Stimulated activated CD8-positive, alpha-beta memory T cell treated with anti-CD3 and anti-CD28 coated beads, Interleukin-4, amount 100 ng/mL, for 24 hours (primary cell): ENCODE measurements at regions not wholly inside any gene's neighbourhood (a gene's known extent, or its start where the extent isn't known, plus 50 kb on each side); places are given as distances from the start of the nearest gene placed in this dataset.

Source experiments
- DNase-seq: peaks from one replicate; pipeline ENCODE4 v3.0.0-alpha.2; 2020; ENCODE audit warnings: low read depth

DNA sequence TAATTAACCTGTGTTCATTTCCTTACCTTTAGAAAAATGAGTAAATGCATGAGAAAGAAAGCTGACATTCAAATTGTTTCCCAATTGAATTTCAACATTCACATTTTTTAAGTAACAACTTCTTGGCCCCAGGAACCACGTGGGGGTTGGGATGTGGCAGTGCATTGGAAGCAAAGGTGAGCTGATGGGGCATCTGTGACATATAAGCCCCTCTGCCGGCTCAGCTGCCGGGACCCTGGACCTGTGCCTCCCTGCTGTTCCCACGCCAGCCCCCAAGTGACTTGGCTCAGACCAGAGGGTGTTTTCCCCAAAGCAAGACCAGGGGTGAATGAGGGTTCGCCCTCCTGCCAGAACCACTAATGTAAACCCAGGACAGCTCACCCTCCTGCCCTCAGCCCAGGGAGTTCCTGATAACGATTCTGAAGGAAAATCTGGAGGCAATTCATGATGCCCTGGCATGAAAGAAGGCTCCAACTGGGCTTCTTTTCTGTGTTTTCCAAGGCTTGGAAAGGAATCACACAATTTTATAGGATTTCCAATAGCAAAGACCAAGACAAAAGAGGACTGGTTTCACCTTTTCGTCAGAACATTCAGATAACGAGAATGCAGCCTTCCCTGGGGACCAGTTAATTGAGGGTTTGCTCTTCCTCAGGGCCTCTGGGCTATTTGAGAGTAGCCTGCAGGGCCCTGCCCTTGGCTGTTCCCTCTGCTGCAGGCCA is 193.2 kb upstream of the TWIST2 start:
- DNase-seq: no peak

DNA sequence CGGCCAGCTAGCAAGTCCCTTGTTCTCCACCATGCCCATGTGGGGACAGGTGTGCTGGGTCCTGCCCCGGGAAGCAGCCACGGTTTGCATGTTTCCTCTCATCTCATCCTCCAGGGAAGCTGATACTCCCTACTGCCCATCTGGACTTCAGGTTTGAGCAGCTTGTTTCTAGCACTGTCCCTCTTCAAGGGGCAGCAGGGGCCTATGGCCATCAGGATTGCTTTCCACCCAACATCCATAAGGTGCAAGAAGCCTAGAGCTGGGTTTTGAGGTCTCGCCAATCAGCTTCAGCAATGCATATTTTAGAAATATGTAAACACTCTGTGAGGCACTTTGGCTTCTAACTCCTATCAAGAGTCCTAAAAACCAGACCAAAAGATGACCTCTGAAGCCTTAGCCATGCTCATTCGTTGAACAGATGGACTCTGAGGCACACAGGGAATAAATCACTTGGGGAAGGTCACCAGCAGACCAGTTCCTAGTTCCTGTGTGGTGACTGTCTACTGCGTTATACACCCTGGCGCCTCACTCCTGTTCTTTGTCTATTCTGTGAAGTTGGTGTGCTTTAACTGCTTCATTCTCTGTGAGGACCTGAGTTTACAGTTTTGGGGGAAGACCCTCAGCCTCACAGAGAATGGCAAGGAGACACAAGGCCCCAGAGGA is 192.6 kb upstream of the TWIST2 start:
- DNase-seq: no peak

GRCh38 chr2:238655974-238656722 is 191.7 kb upstream of the TWIST2 start:
- DNase-seq: no peak

DNA sequence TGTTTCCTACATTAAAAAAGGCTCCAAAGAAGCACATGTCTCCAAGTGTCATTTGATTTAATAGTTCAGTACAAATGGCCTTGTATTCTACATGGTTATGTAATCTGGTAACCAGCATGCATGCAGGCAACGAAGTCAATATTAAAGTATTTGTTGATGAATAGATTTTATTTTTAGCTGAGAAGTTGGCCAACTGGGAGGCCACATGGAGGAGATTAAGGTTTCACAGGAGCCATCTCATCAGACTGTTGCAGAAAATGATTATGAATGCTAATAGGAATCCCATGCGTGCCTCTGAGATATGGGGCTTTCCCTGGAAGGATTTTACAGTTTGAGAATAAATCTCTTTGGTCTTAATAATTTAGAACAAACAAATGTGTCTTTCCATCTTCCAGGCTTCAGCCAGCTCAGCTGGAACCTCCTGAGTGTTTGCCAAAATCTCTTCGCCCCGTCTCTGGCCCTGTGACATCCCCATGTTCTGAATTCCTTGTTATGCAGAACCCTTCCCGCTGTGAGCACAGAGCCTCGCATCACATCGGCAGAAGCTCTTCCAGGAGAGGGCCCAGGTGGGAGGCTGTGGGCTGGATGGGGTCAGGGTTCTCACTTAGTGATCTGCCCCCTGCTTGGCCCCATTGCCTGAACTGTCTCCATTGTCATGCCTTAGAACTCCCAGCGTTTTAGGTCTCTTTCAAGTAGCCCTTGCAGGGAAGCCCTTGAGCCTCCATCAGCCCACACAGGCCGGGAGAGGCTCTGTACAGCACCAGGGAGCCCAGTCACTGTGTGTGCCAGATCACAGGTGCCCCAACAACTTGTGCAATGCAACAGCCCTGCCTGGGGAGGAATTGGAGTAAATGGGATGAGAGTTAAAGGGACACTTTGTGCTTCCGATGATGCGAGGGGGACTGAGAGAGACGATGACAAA is 190.5 kb upstream of the TWIST2 start:
- no peak for DNase-seq

DNA sequence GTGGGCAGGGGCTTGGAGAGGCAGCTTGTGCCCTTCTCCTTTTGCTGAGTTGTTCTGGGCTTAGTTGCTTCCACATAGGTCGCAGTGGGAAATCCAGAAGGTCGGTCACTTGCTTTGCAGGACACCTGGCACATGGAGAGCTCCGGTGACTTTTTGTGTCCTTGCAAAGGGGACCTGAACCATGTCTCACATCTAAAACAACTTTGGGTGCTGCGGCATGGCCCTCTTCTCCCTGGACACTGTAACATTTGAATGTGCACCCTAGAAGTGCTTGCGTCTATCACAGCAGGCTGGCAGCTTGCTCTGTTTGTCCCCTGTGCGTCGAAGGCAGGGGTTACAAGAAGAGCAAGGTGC is 189.9 kb upstream of the TWIST2 start:
- DNase-seq: no peak

- DNase-seq: no peak
These were observed 189.1 kb upstream of the TWIST2 start for GRCh38 chr2:238658820-238659219.

DNA sequence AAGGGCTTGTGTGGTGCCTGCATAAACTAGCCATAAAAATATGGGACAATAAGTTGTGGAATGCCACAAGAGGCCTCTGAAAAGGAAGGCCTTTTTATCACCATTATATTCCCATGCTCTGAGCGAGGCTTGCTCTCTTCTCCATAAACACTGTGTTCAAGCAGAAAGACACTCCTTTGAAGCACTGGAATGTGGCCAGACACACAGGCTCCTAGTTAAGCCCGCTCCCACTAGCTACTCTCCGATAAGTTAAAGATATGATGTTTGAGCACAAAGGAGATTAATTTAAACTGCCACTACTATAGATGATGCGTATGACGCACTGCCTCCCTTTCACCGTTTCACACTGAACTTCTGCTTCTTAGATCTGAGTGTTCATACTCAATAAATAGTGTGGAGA is 188.7 kb upstream of the TWIST2 start:
- DNase-seq: no peak

DNA sequence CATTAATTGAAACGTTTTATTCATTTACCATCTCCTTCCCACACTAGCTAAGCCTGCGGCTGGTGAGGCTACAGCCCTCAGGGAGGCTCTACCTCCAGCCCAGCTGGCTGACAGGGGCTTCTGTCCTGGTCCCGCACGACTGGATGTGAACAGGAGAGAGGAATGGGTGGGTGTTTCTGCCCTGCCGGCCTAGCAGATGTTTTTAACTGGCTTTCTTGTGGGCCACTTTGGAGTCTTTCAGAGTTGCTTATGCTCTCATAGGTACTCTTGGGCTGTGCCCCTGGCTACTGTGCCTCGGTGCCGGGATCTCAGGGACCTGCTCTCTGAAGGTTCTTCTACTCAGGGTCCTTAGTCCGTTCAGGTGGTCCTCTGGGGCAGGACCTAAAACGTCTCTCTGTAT is 184.3 kb upstream of the TWIST2 start:
- DNase-seq: no peak

DNA sequence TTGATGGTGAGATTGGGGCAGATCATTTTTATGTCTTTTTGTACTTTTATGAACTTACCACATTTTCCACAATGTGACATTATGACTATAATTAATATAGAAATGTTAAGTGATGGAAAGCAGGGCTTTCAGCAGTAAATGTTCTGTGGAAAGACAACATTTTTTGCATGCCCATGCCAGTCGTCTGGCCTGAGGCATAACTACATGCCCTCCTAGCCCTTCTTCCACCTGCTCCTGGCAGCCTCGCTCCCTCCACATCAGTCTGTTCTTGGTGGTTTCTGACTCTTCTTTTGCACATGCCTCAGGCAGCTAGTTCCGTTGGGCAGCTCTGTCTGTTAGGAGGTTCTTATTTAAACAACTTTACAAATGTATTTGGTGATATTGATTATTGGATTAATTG is 182.0 kb upstream of the TWIST2 start:
- no peak for DNase-seq

DNA sequence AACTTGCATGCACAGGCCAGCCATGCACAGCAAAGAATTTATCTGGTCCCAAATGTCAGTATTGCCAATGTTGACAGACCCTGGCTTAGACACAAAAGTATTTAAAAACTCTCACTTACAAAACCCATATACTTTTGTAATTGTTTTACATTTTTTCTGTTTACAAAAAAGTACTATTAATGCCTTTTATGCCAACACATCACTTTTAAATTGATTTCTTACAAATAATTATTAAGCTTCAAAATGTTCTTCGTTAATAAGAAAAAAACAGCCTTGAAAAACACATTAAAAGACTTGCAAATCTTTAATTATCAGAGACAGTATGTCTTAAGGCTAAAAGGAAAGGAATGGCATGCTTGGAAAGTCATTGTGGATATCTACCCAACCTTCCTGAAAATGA is 181.3 kb upstream of the TWIST2 start:
- no peak for DNase-seq

- DNase-seq: no peak
These were observed 180.9 kb upstream of the TWIST2 start for GRCh38 chr2:238667008-238667407.

- DNase-seq: no peak
These were observed 180.2 kb upstream of the TWIST2 start for GRCh38 chr2:238667639-238668038.

GRCh38 chr2:238668426-238668825 is 179.5 kb upstream of the TWIST2 start:
- DNase-seq: no peak

GRCh38 chr2:238669046-238669445 is 178.8 kb upstream of the TWIST2 start:
- no peak for DNase-seq

DNA sequence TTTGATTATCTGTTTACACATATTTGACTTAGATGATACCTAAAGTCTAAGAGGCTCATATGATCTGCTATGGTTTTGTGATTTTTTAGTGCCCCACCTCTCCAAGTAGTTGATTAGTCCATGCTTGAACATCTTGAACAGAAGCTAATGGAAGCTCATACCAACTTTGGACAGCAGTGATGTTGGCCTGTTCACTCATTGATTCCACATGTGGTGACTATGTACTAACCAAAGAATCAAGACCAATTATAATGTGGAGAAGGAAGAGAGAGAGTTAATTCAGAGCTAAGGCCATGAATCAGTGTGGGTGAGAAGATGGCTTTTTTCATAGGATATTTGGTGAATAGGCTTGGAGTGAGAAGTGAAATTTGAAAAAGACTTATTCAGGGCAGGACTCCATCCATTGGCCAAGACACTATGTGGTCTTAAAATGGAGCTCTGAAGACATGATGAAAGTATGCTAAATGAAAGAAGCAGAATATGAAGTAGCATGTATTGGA is 178.3 kb upstream of the TWIST2 start:
- DNase-seq: no peak

- DNase-seq: no peak
These were observed 177.7 kb upstream of the TWIST2 start for GRCh38 chr2:238670111-238670585.

DNA sequence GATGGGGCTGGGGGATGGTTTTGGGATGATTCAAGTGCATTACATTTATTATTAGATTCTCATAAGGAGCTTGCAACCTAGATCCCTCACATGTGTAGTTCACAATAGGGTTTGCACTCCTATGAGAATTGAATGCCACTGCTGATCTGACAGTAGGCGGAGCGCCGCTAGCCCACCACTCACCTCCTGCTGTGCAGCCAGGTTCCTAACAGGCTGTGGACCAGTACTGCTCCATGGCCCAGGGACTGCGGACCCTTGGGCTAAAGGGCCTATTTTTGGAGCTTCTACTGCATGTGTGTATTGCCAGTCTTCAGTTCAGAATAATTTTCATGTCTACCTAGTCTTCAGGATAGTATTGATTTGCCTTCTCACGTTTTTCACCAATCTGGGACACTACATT is 165.3 kb upstream of the TWIST2 start:
- DNase-seq: no peak

GRCh38 chr2:238684362-238685326 is 163.2 kb upstream of the TWIST2 start:
- DNase-seq: no peak

- no peak for DNase-seq
These were observed 162.6 kb upstream of the TWIST2 start for GRCh38 chr2:238685327-238685709.

DNA sequence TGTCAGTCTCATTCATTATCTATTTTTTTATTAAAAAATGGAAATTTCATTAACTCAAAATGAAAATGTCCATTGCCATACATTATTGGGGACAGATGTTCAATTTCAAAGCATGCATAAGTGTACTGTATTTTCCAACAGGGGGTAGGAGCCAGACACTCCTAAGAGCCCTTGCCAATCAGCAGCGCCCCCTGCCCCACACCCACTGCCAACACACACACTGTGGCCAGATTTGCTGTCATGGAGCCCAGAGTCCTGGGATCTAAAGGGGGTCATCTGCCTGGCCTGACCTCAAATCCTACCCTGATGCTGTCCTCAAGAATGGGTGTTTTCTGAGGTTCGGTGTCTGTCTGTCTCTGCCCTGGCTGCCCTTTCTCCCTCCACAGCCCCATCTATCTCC is 162.2 kb upstream of the TWIST2 start:
- no peak for DNase-seq

DNA sequence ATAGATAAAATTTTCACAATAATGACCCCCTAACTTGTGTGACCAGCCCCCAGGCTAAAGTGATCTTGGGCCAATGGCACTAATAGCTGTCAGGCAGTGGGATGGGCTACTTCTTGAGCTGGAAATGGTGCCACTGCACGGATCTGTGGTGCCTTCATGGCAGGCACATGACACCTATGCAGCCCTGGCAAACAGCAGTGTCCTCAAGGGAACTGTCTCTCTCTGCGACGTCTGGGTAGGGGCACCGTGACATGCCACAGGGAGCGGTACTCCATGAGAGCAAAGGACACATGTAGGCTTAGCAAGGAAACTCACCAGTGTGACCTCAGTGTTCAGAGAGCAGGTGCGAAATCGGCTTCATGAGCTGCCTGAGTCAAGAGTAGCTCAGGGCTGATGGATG is 161.7 kb upstream of the TWIST2 start:
- no peak for DNase-seq
